Neural cell (in vitro differentiated cells): ENCODE measurements at regions not wholly inside any gene's neighbourhood (a gene's known extent, or its start where the extent isn't known, plus 50 kb on each side); places are given as distances from the start of the nearest gene placed in this dataset.

Source experiments
- CTCF ChIP-seq: fragments of 450-650 bp; IDR thresholded peaks from 2 replicates; pipeline ENCODE4 v1.5.1; 2014; ENCODE audit warnings: antibody characterized with exemption, mild to moderate bottlenecking, moderate library complexity; ENCODE audit not compliant: poor library complexity, severe bottlenecking
- EP300 ChIP-seq: fragments of 450-650 bp; conservative IDR thresholded peaks from 2 replicates; pipeline ENCODE4 v1.6.1; 2014; ENCODE audit warnings: antibody characterized with exemption, mild to moderate bottlenecking, moderate library complexity; ENCODE audit not compliant: poor library complexity, severe bottlenecking
- EZH2 ChIP-seq: fragments of 200-600, 300-800 bp; shearing (Covaris generic), sonication (generic); IDR thresholded peaks from 2 replicates; pipeline ENCODE4 v1.6.1; 2014; ENCODE audit warnings: antibody characterized with exemption, low read length, borderline replicate concordance, mild to moderate bottlenecking; ENCODE audit not compliant: insufficient read depth, poor library complexity, severe bottlenecking
- POLR2AphosphoS5 ChIP-seq: IDR thresholded peaks from 2 replicates; pipeline ENCODE4 v1.6.1; 2012
- SMC3 ChIP-seq: fragments of 450-650 bp; conservative IDR thresholded peaks from 2 replicates; pipeline ENCODE4 v1.6.1; 2014; ENCODE audit warnings: antibody characterized with exemption, mild to moderate bottlenecking, moderate library complexity; ENCODE audit not compliant: poor library complexity
- TAF1 ChIP-seq: IDR thresholded peaks from 2 replicates; pipeline ENCODE4 v1.6.1; 2012; ENCODE audit warnings: low read depth

GRCh38 chr9:69980591-69980990 lies 63.1 kb upstream of the MAMDC2 start:
- TF ChIP-seq EZH2 = no peak
- TF ChIP-seq SMC3 = no peak
- no peak for TF ChIP-seq CTCF
- no peak for TF ChIP-seq POLR2AphosphoS5
- TF ChIP-seq TAF1 = no peak
- TF ChIP-seq EP300 = no peak
